ENCODE measurements at regions not wholly inside any gene's neighbourhood (a gene's known extent, or its start where the extent isn't known, plus 50 kb on each side); places are given as distances from the start of the nearest gene placed in this dataset.

DNA sequence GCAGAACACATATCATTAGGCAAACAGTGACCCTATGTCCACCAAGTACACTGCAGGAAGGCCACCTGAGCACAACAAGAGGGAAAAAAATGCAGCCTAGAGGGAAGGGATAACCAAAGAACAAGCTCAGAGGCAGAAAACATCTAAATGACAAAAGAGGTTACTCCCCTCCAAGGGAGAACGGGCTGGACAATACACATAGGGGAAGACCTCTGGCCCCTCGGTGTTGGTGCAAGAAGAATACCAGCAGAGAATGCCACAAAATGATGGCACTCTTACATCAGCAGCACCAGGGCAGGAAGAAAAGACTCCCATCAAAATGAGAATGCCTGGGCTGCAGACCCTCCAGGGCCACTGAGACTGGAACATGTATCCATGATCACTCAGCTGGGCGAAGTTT lies 66.6 kb upstream of the OPCML start:
- TF ChIP-seq, protein P1, sequence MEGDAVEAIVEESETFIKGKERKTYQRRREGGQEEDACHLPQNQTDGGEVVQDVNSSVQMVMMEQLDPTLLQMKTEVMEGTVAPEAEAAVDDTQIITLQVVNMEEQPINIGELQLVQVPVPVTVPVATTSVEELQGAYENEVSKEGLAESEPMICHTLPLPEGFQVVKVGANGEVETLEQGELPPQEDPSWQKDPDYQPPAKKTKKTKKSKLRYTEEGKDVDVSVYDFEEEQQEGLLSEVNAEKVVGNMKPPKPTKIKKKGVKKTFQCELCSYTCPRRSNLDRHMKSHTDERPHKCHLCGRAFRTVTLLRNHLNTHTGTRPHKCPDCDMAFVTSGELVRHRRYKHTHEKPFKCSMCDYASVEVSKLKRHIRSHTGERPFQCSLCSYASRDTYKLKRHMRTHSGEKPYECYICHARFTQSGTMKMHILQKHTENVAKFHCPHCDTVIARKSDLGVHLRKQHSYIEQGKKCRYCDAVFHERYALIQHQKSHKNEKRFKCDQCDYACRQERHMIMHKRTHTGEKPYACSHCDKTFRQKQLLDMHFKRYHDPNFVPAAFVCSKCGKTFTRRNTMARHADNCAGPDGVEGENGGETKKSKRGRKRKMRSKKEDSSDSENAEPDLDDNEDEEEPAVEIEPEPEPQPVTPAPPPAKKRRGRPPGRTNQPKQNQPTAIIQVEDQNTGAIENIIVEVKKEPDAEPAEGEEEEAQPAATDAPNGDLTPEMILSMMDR (IDR thresholded peaks at IDR 0.05; ENCODE audit: insufficient read depth, low read length, missing control alignments): no peak
- H3K4me3 ChIP-seq (ENCODE audit: low read depth, low read length): no peak overlapping the region
- ChIA-PET CTCF (no interaction called here), POLR2A (no interaction called here)
- no peak for DNase-seq (ENCODE audit: low read depth, low spot score)

DNA sequence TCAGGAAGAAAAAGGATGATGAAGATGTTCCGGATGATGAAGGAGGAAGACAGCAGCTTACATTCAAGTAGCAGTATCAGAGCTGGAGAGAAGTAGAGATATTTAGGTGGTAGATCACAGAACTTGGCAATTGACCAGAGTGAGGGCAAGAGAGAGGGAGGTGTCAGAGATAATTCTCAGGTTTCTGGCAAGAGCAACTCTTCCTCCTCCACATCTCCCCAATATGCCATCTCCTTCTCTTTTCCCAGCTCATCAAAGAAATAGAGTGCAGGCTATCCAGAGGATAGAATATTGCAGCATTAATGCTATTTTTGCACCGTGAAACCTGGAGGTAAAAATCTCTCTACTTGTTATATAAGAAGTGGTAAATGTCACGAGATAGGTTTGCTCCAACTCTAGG lies 64.9 kb upstream of the OPCML start:
- no peak overlapping the region for H3K4me3 ChIP-seq (ENCODE audit: low read depth, low read length)
- POLR2A ChIA-PET: no interaction called here
- TF ChIP-seq, protein P1 (IDR thresholded peaks at IDR 0.05; ENCODE audit: insufficient read depth, low read length, missing control alignments): no peak
- CTCF ChIA-PET: no interaction called here
- no peak for DNase-seq (ENCODE audit: low read depth, low spot score)

DNA sequence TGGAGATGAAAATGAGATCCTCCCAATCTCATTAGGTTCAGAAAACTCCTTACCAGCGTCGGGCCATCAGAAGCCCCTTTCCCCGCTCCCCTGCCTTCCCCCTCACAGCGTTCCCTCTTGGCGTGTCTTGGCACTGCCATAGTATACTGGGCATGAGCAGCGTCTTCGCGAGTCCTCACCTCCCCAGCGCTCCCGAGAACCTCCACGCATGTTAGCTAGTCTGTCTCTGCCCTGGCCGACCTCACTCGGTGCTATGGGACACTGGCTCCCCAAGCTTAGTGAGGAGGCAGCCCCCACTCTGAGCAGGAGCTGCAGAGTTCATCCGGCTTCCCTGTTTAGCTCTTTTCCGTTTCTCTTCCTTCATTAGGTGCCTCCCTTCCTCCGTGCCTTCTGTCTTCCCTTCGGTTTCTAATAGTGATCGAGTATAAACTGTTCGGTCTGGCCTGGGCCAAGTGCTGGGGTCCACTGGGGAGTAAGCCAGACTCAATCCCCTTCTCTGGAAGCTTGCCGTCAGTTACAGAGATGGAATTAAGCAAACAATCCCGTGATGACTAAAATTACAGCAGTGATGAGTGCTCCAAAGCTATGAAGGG lies 63.8 kb upstream of the OPCML start:
- H3K4me3 ChIP-seq (ENCODE audit: low read depth, low read length): no peak overlapping the region
- TF ChIP-seq, protein P1 (IDR thresholded peaks at IDR 0.05; ENCODE audit: insufficient read depth, low read length, missing control alignments): no peak
- no peak for DNase-seq (ENCODE audit: low read depth, low spot score)
- ChIA-PET POLR2A (no interaction called here), CTCF (no interaction called here)

DNA sequence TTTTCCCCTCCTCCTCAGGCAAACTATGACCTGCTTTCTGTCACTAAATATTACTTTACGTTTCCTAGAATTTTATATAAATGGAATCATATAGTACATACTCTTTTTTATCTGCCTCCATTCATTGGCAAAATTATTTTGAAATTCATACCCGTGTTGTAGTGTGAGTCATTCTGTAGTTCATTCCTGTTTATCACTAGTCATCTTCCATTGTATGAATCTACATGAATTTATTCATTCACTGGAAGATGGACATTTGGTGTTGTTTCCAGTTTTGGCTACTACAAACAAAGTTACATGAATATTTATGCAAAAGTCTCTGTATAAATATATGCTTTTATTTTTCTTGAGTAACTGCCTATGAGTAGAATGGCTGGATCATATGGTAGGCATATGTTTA lies 60.7 kb upstream of the OPCML start:
- no peak overlapping the region for H3K4me3 ChIP-seq (ENCODE audit: low read depth, low read length)
- ChIA-PET POLR2A (no interaction called here), CTCF (no interaction called here)
- TF ChIP-seq, protein P1 (IDR thresholded peaks at IDR 0.05; ENCODE audit: insufficient read depth, low read length, missing control alignments): no peak
- DNase-seq (ENCODE audit: low read depth, low spot score): no peak

DNA sequence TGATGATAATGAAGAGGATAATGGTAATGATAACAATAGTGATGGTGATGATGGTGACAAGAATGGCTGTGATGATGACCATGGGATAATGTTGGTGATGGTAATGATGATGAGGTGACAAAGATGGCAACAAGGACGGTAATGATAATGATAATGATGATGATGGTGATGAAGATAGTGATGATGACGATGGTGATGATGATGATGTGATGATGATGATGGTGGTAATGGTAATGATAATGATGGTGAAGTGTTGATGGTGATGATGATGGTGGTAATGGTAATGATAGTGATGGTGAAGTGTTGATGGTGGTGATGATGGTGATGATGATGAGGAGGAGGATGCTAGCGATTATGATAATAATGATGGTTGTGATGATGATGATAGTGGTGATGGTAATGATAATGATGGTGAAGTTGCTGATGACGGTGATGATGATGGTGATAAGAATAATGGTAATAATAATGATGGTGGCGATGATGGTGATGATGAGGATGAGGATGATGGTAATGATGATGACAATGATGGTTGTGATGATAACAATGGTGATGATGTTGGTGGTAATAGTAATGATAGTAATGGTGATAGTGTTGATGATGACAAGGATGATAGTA lies 54.7 kb upstream of the OPCML start:
- H3K4me3 ChIP-seq (ENCODE audit: low read depth, low read length): no peak overlapping the region
- CTCF ChIA-PET: no interaction called here
- no peak for DNase-seq (ENCODE audit: low read depth, low spot score)
- TF ChIP-seq, protein P1 (IDR thresholded peaks at IDR 0.05; ENCODE audit: insufficient read depth, low read length, missing control alignments): no peak
- POLR2A ChIA-PET: no interaction called here

DNA sequence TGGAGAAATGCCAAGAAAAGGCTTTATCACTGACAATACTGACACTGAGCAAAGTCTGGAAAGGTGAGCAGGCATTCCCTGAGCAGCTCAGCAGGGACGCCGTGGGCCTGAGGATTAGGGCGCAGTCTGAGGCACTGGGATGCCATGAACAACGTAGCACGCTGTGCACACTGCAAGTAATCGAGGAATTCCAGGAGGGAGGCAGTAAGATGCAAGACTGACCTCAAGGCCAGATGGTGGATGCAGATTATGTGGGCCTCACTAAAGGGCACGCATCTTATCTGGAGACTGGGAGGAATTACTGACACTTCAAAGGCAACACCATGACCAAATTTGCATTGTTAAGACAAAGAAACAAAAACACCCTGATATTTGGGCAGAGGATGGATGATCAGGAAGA lies 50.4 kb upstream of the OPCML start:
- DNase-seq (ENCODE audit: low read depth, low spot score): no peak
- ChIA-PET CTCF (no interaction called here), POLR2A (no interaction called here)
- H3K4me3 ChIP-seq (ENCODE audit: low read depth, low read length): no peak overlapping the region
- TF ChIP-seq, protein P1 (IDR thresholded peaks at IDR 0.05; ENCODE audit: insufficient read depth, low read length, missing control alignments): no peak

Data from AG04449 (cell line).